ENCODE measurements at regions not wholly inside any gene's neighbourhood (a gene's known extent, or its start where the extent isn't known, plus 50 kb on each side); places are given as distances from the start of the nearest gene placed in this dataset.

DNA sequence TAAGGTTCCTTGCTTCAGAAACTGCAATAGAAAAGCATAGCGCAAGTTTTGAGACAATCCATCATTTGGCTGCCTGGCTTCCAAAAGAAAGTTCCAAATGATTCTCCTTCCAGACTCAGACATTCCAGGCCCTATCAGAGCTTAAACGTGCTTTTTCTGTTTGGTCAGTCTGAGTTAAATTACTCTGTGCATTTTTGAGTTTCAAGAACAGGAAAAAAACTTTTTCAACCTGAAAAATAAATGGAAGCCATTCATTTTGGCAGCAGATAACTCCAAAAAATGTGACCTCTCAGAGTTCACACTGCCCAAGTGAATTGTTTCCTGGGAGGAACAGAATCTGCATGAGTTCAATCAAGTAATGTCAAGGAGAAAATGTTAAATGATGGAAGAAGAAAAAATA lies 354.2 kb downstream of the CXCL12 start:
- TF ChIP-seq, protein P1, sequence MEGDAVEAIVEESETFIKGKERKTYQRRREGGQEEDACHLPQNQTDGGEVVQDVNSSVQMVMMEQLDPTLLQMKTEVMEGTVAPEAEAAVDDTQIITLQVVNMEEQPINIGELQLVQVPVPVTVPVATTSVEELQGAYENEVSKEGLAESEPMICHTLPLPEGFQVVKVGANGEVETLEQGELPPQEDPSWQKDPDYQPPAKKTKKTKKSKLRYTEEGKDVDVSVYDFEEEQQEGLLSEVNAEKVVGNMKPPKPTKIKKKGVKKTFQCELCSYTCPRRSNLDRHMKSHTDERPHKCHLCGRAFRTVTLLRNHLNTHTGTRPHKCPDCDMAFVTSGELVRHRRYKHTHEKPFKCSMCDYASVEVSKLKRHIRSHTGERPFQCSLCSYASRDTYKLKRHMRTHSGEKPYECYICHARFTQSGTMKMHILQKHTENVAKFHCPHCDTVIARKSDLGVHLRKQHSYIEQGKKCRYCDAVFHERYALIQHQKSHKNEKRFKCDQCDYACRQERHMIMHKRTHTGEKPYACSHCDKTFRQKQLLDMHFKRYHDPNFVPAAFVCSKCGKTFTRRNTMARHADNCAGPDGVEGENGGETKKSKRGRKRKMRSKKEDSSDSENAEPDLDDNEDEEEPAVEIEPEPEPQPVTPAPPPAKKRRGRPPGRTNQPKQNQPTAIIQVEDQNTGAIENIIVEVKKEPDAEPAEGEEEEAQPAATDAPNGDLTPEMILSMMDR (IDR thresholded peaks at IDR 0.05; ENCODE audit: low read depth, low read length), result no peak
- TF ChIP-seq EZH2phosphoT487 (IDR thresholded peaks at IDR 0.05; ENCODE audit: low read depth), result no peak
